Left cardiac atrium (tissue), 4 donors: ENCODE measurements at regions not wholly inside any gene's neighbourhood (a gene's known extent, or its start where the extent isn't known, plus 50 kb on each side); places are given as distances from the start of the nearest gene placed in this dataset.

Experiments used
- ATAC-seq, 2 donors: fragments of 200-7000 bp; cut with Tn5 transposase; one replicate each; pipeline ENCODE4 v1.9.1; 2020; ENCODE audit warnings: mild to moderate bottlenecking in 2 of 2, moderate library complexity in 2 of 2
- DNase-seq: peaks from one replicate; pipeline ENCODE4 v3.0.0-alpha.2; 2020
- intact Hi-C, 2 donors: fragments of 100-400 bp; cut with DNase I; formaldehyde crosslinking; loops; one replicate each; pipeline versions ENCODE4 v1.14.1 to v1.15.1; 2022 to 2023
- donor health status: DM: no; HTN: yes; CAD: no.
- donor health status: DM: no; HTN: yes; CAD: no; lungs with severe emphysema.
- donor health status: DM: yes; HTN: yes; CAD: no.
- donor health status: Dilated cardiomyopathy.

GRCh38 chr12:13713556-13714410 lies 267.6 kb downstream of the GRIN2B start:
- intact Hi-C loops = no loop called here
- DNase-seq (no peak), ATAC-seq (no peak)

- ATAC-seq (no peak), DNase-seq (no peak)
- intact Hi-C loops = no loop called here
Measured at GRCh38 chr12:13707829-13708228, 273.6 kb downstream of the GRIN2B start.

- DNase-seq (no peak), ATAC-seq (no peak)
- intact Hi-C loops = no loop called here
Measured at GRCh38 chr12:13702381-13702780, 279.0 kb downstream of the GRIN2B start.

- DNase-seq (no peak), ATAC-seq (no peak)
- intact Hi-C loops = no loop called here
Measured at GRCh38 chr12:13701502-13701901, 279.9 kb downstream of the GRIN2B start.

- ATAC-seq = no peak
- no peak for DNase-seq
- intact Hi-C loops = no loop called here
Measured at GRCh38 chr12:13697973-13698372, 283.4 kb downstream of the GRIN2B start.

GRCh38 chr12:13695781-13696180 lies 285.6 kb downstream of the GRIN2B start:
- intact Hi-C loops = no loop called here
- DNase-seq (no peak), ATAC-seq (no peak)

- intact Hi-C loops = no loop called here
- DNase-seq (no peak), ATAC-seq (no peak)
Measured at GRCh38 chr12:13692332-13692731, 289.1 kb downstream of the GRIN2B start.

GRCh38 chr12:13691598-13691997 lies 289.8 kb downstream of the GRIN2B start:
- no peak for ATAC-seq
- intact Hi-C loops = no loop called here

GRCh38 chr12:13687633-13688032 lies 293.8 kb downstream of the GRIN2B start:
- ATAC-seq = no peak
- intact Hi-C loops = no loop called here
- no peak for DNase-seq

More at GRCh38 chr12:13691598-13691997, 289.8 kb downstream of the GRIN2B start:
- DNase-seq = no peak

- intact Hi-C loops = no loop called here
- DNase-seq (no peak), ATAC-seq (no peak)
Measured at GRCh38 chr12:13686260-13686659, 295.1 kb downstream of the GRIN2B start.

- no peak for DNase-seq
- intact Hi-C loops = no loop called here
- ATAC-seq = no peak
Measured at GRCh38 chr12:13680916-13681315, 300.5 kb downstream of the GRIN2B start.

- ATAC-seq (no peak), DNase-seq (no peak)
- intact Hi-C loops = no loop called here
Measured at GRCh38 chr12:13676880-13677279, 304.5 kb downstream of the GRIN2B start.

- no peak for DNase-seq
- intact Hi-C loops = no loop called here
Measured at GRCh38 chr12:13670285-13670866, 311.0 kb downstream of the GRIN2B start.

GRCh38 chr12:13668880-13669279 lies 312.5 kb downstream of the GRIN2B start:
- ATAC-seq (no peak), DNase-seq (no peak)
- intact Hi-C loops = loop anchor here in 1 of 2 donors (10.0 kb wide), 1 partner anchor 384 kb away; no protein-coding TSS in a partner anchor

More at GRCh38 chr12:13670285-13670866, 311.0 kb downstream of the GRIN2B start:
- ATAC-seq = no peak

GRCh38 chr12:13666806-13667205 lies 314.6 kb downstream of the GRIN2B start:
- no peak for ATAC-seq
- intact Hi-C loops = loop anchor here in 1 of 2 donors (10.0 kb wide), 1 partner anchor 382 kb away; no protein-coding TSS in a partner anchor
- no peak for DNase-seq

GRCh38 chr12:13661005-13661887 lies 320.2 kb downstream of the GRIN2B start:
- DNase-seq = peak; percentile 33
- intact Hi-C loops = loop anchor here (2.0 to 10.0 kb wide), 2 partner anchors 376 to 382 kb away; no protein-coding TSS in a partner anchor
- peak; percentile 78 to 82 for ATAC-seq

GRCh38 chr12:13654456-13654855 lies 326.9 kb downstream of the GRIN2B start:
- DNase-seq = no peak
- no peak for ATAC-seq
- intact Hi-C loops = no loop called here

- ATAC-seq = no peak
- intact Hi-C loops = no loop called here
- no peak for DNase-seq
Measured at GRCh38 chr12:13652105-13652504, 329.3 kb downstream of the GRIN2B start.

- no peak for DNase-seq
- no peak for ATAC-seq
- intact Hi-C loops = no loop called here
Measured at GRCh38 chr12:13635709-13636108, 345.7 kb downstream of the GRIN2B start.

GRCh38 chr12:13631873-13632272 lies 349.5 kb downstream of the GRIN2B start:
- DNase-seq = no peak
- no peak for ATAC-seq
- intact Hi-C loops = no loop called here
